ACC112 (cell line): ENCODE measurements at regions not wholly inside any gene's neighbourhood (a gene's known extent, or its start where the extent isn't known, plus 50 kb on each side); places are given as distances from the start of the nearest gene placed in this dataset.

ENCODE experiments used
- H2AFZ ChIP-seq: fragments of 200-600 bp; sonication (generic); one replicate; pipeline ENCODE4 v1.6.0; 2017; ENCODE audit warnings: antibody characterized with exemption, low read length; ENCODE audit not compliant: unreplicated experiment
- H3K27ac ChIP-seq: fragments of 200-600 bp; sonication (generic); 2 replicates; pipeline ENCODE4 v1.5.1; 2014; ENCODE audit warnings: low read depth, mild to moderate bottlenecking, antibody characterized with exemption, low read length, moderate library complexity
- H3K27me3 ChIP-seq: fragments of 200-600 bp; sonication (generic); 2 replicates; pipeline ENCODE4 v1.6.1; 2014; ENCODE audit warnings: mild to moderate bottlenecking, antibody characterized with exemption, low read length, moderate library complexity, mixed read lengths; ENCODE audit not compliant: insufficient read depth
- H3K36me3 ChIP-seq: fragments of 200-600 bp; sonication (generic); 2 replicates; pipeline ENCODE4 v1.6.1; 2016; ENCODE audit warnings: mild to moderate bottlenecking, antibody characterized with exemption, low read length, moderate library complexity, mixed read lengths; ENCODE audit not compliant: insufficient read depth
- H3K4me1 ChIP-seq: fragments of 200-600 bp; sonication (generic); one replicate; pipeline ENCODE4 v1.6.1; 2016; ENCODE audit warnings: low read length, mixed read lengths; ENCODE audit not compliant: insufficient read depth, unreplicated experiment, control insufficient read depth
- H3K4me3 ChIP-seq: fragments of 200-600 bp; sonication (generic); 2 replicates; pipeline ENCODE4 v1.5.1; 2014; ENCODE audit warnings: mild to moderate bottlenecking, low read depth, low read length
- H3K79me2 ChIP-seq: fragments of 200-600 bp; sonication (generic); one replicate; pipeline ENCODE4 v1.6.0; 2016; ENCODE audit warnings: low read length; ENCODE audit not compliant: control insufficient read depth, unreplicated experiment, insufficient read depth

DNA sequence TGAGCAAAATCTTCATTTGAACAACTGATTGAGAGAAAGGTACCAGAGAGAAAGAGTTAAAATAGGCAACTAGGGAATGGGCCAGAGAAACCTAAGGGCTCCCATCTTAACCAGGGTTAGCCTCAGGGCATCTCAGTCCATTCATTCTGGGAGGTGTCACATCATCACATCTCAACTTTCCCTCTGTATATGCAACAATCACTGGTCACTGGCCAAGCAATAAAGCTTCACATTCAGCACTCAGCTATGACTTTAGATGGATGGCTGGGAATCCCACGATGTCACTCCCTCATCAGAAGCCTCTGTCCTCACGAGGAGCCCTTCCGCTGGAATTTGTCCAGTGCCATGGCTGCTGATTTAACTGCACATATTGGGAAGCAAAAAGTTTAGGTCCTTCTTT is 172.1 kb upstream of the MGMT start:
- Histone ChIP-seq H3K4me1 (no peaks in the 10 kb centered on the region), H3K27ac (no peak overlapping the region), H3K36me3 (no peaks in the 10 kb centered on the region), H3K27me3 (no peaks in the 10 kb centered on the region), H2AFZ (no peak overlapping the region), H3K4me3 (no peak overlapping the region), H3K79me2 (no peaks in the 10 kb centered on the region)

DNA sequence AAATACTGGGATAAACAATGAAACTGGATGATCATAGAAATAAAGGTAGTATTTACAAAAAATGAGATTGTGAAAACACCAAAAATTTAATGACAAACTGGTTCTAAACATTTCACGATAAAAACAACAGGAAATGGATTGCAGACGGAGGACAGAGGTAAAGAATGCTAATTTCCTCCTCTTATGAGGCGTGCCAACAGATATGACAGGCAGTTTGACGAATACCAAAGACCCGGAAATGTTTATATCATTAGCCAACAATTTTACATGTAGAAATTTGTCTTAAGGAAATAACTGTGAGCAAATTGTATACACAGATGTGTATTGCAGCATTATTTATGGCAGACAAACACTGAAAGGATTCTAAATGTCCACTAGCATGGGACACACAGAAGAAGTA is 162.0 kb upstream of the MGMT start:
- no peak overlapping the region for H2AFZ ChIP-seq
- no peaks in the 10 kb centered on the region for H3K36me3 ChIP-seq
- H3K4me3 ChIP-seq: no peak overlapping the region
- H3K4me1 ChIP-seq: no peaks in the 10 kb centered on the region
- no peak overlapping the region for H3K27ac ChIP-seq
- no peaks in the 10 kb centered on the region for H3K27me3 ChIP-seq
- H3K79me2 ChIP-seq: no peaks in the 10 kb centered on the region

DNA sequence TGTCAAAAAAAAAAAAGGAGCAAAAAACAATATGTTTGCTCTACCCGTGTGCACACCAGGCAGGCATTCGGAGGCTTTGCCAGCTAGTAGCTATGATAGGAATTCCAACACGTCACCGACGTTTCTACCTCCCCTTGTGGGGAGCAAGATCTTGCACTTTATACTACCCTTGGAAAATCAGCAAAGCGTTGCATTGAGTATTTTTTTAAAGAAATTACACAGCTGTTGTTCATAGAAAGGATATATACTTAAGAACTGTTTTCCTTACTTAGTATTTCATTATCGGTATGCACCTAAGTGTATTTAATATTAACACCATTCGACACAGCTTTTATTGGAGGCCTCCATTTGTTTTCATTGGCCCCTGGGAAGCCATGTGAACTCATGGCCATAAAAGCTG is 159.9 kb upstream of the MGMT start:
- H3K27ac ChIP-seq: no peak overlapping the region
- no peaks in the 10 kb centered on the region for H3K4me1 ChIP-seq
- no peak overlapping the region for H2AFZ ChIP-seq
- no peak overlapping the region for H3K4me3 ChIP-seq
- H3K27me3 ChIP-seq: no peaks in the 10 kb centered on the region
- no peaks in the 10 kb centered on the region for H3K79me2 ChIP-seq
- H3K36me3 ChIP-seq: no peaks in the 10 kb centered on the region

GRCh38 chr10:129308953-129309564 is 158.0 kb upstream of the MGMT start:
- Histone ChIP-seq H3K4me1 (no peaks in the 10 kb centered on the region), H3K27me3 (no peaks in the 10 kb centered on the region), H3K4me3 (no peak overlapping the region), H2AFZ (no peak overlapping the region), H3K79me2 (no peaks in the 10 kb centered on the region), H3K27ac (no peak overlapping the region), H3K36me3 (no peaks in the 10 kb centered on the region)

GRCh38 chr10:129309565-129309964 is 157.5 kb upstream of the MGMT start:
- no peaks in the 10 kb centered on the region for H3K27me3 ChIP-seq
- H3K4me1 ChIP-seq: no peaks in the 10 kb centered on the region
- no peaks in the 10 kb centered on the region for H3K36me3 ChIP-seq
- H3K79me2 ChIP-seq: no peaks in the 10 kb centered on the region
- H2AFZ ChIP-seq: no peak overlapping the region
- H3K4me3 ChIP-seq: no peak overlapping the region
- no peak overlapping the region for H3K27ac ChIP-seq

DNA sequence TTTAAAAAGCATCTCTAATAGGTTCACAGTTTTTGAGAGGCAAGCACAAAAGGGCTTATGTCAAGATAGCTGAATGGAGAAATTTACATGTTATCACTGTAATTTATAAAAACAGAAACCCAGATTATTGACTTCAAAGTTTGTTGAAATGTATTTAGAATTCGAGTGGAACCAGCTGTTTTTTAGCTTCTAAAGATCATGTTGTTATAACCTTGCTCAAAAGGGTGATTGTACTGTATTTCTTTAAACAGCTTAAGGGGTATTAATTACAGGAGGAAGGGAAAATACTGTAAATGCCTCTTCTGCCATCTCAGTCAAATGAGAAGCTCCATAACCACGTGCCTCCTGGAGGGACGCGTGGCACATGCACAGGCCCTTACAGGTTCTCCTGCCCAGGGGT is 156.2 kb upstream of the MGMT start:
- Histone ChIP-seq H3K27me3 (no peaks in the 10 kb centered on the region), H3K4me1 (no peaks in the 10 kb centered on the region), H3K79me2 (no peaks in the 10 kb centered on the region), H3K36me3 (no peaks in the 10 kb centered on the region), H2AFZ (no peak overlapping the region), H3K27ac (no peak overlapping the region), H3K4me3 (no peak overlapping the region)

GRCh38 chr10:129319934-129320333 is 147.1 kb upstream of the MGMT start:
- no peaks in the 10 kb centered on the region for H3K36me3 ChIP-seq
- H3K27ac ChIP-seq: no peak overlapping the region
- no peaks in the 10 kb centered on the region for H3K4me1 ChIP-seq
- no peaks in the 10 kb centered on the region for H3K79me2 ChIP-seq
- H2AFZ ChIP-seq: no peak overlapping the region
- H3K27me3 ChIP-seq: no peaks in the 10 kb centered on the region
- H3K4me3 ChIP-seq: no peak overlapping the region

- Histone ChIP-seq H3K4me3 (no peak overlapping the region), H3K4me1 (no peaks in the 10 kb centered on the region), H3K27ac (no peak overlapping the region), H2AFZ (no peak overlapping the region), H3K27me3 (no peaks in the 10 kb centered on the region), H3K79me2 (no peaks in the 10 kb centered on the region), H3K36me3 (no peaks in the 10 kb centered on the region)
Observed at GRCh38 chr10:129320340-129320739, 146.7 kb upstream of the MGMT start.

GRCh38 chr10:129321727-129322126 is 145.3 kb upstream of the MGMT start:
- no peaks in the 10 kb centered on the region for H3K4me1 ChIP-seq
- no peak overlapping the region for H3K27ac ChIP-seq
- no peaks in the 10 kb centered on the region for H3K36me3 ChIP-seq
- no peak overlapping the region for H2AFZ ChIP-seq
- no peaks in the 10 kb centered on the region for H3K27me3 ChIP-seq
- no peak overlapping the region for H3K4me3 ChIP-seq
- no peaks in the 10 kb centered on the region for H3K79me2 ChIP-seq

GRCh38 chr10:129322933-129323820 is 143.9 kb upstream of the MGMT start:
- no peaks in the 10 kb centered on the region for H3K4me1 ChIP-seq
- no peaks in the 10 kb centered on the region for H3K79me2 ChIP-seq
- no peaks in the 10 kb centered on the region for H3K36me3 ChIP-seq
- no peak overlapping the region for H3K27ac ChIP-seq
- H2AFZ ChIP-seq: no peak overlapping the region
- no peaks in the 10 kb centered on the region for H3K27me3 ChIP-seq
- no peak overlapping the region for H3K4me3 ChIP-seq

GRCh38 chr10:129323879-129324278 is 143.2 kb upstream of the MGMT start:
- no peak overlapping the region for H2AFZ ChIP-seq
- no peak overlapping the region for H3K4me3 ChIP-seq
- H3K27me3 ChIP-seq: no peaks in the 10 kb centered on the region
- no peaks in the 10 kb centered on the region for H3K4me1 ChIP-seq
- H3K36me3 ChIP-seq: no peaks in the 10 kb centered on the region
- H3K27ac ChIP-seq: no peak overlapping the region
- no peaks in the 10 kb centered on the region for H3K79me2 ChIP-seq
